Hepatocyte (in vitro differentiated cells): ENCODE measurements at regions not wholly inside any gene's neighbourhood (a gene's known extent, or its start where the extent isn't known, plus 50 kb on each side); places are given as distances from the start of the nearest gene placed in this dataset.

Experiments
- DNase-seq: peaks from one replicate; pipeline ENCODE4 v3.0.0-alpha.2; 2016; ENCODE audit warnings: low spot score
- H2AFZ ChIP-seq: fragments of 200-600 bp; sonication (generic); 2 replicates; pipeline ENCODE4 v1.6.0; 2016; ENCODE audit warnings: antibody characterized with exemption, mild to moderate bottlenecking
- H3K27ac ChIP-seq: fragments of 200-600 bp; sonication (generic); 2 replicates; pipeline ENCODE4 v1.5.1; 2016; ENCODE audit warnings: mild to moderate bottlenecking
- H3K27me3 ChIP-seq: fragments of 200-600 bp; sonication (generic); 2 replicates; pipeline ENCODE4 v1.6.1; 2016
- H3K36me3 ChIP-seq: fragments of 200-600 bp; sonication (generic); replicated peaks from 2 replicates; pipeline ENCODE4 v1.5.1; 2016; ENCODE audit warnings: low read depth; ENCODE audit not compliant: insufficient read depth
- H3K4me1 ChIP-seq: fragments of 200-600 bp; sonication (generic); 2 replicates; pipeline ENCODE4 v1.5.1; 2016; ENCODE audit warnings: mild to moderate bottlenecking, moderate library complexity; ENCODE audit not compliant: insufficient read depth
- H3K4me2 ChIP-seq: fragments of 200-600 bp; sonication (generic); 2 replicates; pipeline ENCODE4 v1.6.0; 2016
- H3K4me3 ChIP-seq: fragments of 200-600 bp; sonication (generic); 2 replicates; pipeline ENCODE4 v1.5.1; 2016; ENCODE audit warnings: mild to moderate bottlenecking
- H3K79me2 ChIP-seq: fragments of 200-600 bp; sonication (generic); 2 replicates; pipeline ENCODE4 v1.6.0; 2017; ENCODE audit warnings: mild to moderate bottlenecking
- H3K9me2 ChIP-seq: fragments of 200-600 bp; sonication (generic); replicated peaks from 2 replicates; pipeline ENCODE4 v1.6.0; 2017; ENCODE audit warnings: mild to moderate bottlenecking; ENCODE audit not compliant: insufficient read depth
- H3K9me3 ChIP-seq: fragments of 200-600 bp; sonication (generic); 2 replicates; pipeline ENCODE4 v1.5.1; 2016; ENCODE audit warnings: low read depth, mild to moderate bottlenecking
- H4K20me1 ChIP-seq: fragments of 200-600 bp; sonication (generic); 2 replicates; pipeline ENCODE4 v1.6.0; 2016; ENCODE audit warnings: mild to moderate bottlenecking; ENCODE audit not compliant: insufficient read depth, poor library complexity, severe bottlenecking
- EZH2 ChIP-seq: fragments of 200-600 bp; sonication (generic); IDR thresholded peaks from 2 replicates; pipeline ENCODE4 v1.6.1; 2016; ENCODE audit warnings: antibody characterized with exemption, mild to moderate bottlenecking, borderline replicate concordance
- EZH2phosphoT487 ChIP-seq: fragments of 200-600 bp; sonication (generic); IDR thresholded peaks from one replicate; pipeline ENCODE4 v1.6.1; 2018; ENCODE audit warnings: antibody characterized with exemption, mild to moderate bottlenecking, low read depth, moderate library complexity; ENCODE audit not compliant: unreplicated experiment, severe bottlenecking
- WGBS: methylation state at CpG from one replicate; pipeline ENCODE4 v1.1.6; 2016; ENCODE audit warnings: low lambda C conversion rate; ENCODE audit errors: missing lambda C conversion rate; 5-methylcytosine and 5-hydroxymethylcytosine counted together
- TF ChIP-seq, protein P1 (sequence below): fragments of 200-600 bp; sonication (generic); IDR thresholded peaks from 2 replicates; pipeline ENCODE4 v1.5.1; 2016; ENCODE audit warnings: antibody characterized with exemption, mild to moderate bottlenecking; ENCODE audit not compliant: poor library complexity

GRCh38 chr1:5643360-5644107 lies 348.7 kb downstream of the NPHP4 start:
- Histone ChIP-seq H3K36me3 (no peaks in the 10 kb centered on the region), H3K79me2 (no peaks in the 10 kb centered on the region), H3K9me3 (no peaks in the 10 kb centered on the region), H3K4me1 (peaks cover 5% of the 10 kb centered on the region), H3K27me3 (no peaks in the 10 kb centered on the region), H4K20me1 (no peaks in the 10 kb centered on the region), H3K27ac (no peak overlapping the region), H3K9me2 (no peaks in the 10 kb centered on the region), H3K4me2 (no peak overlapping the region), H2AFZ (no peak overlapping the region), H3K4me3 (no peak overlapping the region)
- no peak for DNase-seq
- no peak for TF ChIP-seq EZH2
- no peak for TF ChIP-seq EZH2phosphoT487
- TF ChIP-seq, protein P1, sequence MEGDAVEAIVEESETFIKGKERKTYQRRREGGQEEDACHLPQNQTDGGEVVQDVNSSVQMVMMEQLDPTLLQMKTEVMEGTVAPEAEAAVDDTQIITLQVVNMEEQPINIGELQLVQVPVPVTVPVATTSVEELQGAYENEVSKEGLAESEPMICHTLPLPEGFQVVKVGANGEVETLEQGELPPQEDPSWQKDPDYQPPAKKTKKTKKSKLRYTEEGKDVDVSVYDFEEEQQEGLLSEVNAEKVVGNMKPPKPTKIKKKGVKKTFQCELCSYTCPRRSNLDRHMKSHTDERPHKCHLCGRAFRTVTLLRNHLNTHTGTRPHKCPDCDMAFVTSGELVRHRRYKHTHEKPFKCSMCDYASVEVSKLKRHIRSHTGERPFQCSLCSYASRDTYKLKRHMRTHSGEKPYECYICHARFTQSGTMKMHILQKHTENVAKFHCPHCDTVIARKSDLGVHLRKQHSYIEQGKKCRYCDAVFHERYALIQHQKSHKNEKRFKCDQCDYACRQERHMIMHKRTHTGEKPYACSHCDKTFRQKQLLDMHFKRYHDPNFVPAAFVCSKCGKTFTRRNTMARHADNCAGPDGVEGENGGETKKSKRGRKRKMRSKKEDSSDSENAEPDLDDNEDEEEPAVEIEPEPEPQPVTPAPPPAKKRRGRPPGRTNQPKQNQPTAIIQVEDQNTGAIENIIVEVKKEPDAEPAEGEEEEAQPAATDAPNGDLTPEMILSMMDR: no peak
- WGBS: 92% methylated on average over 15 of the region's 15 CpGs

DNA sequence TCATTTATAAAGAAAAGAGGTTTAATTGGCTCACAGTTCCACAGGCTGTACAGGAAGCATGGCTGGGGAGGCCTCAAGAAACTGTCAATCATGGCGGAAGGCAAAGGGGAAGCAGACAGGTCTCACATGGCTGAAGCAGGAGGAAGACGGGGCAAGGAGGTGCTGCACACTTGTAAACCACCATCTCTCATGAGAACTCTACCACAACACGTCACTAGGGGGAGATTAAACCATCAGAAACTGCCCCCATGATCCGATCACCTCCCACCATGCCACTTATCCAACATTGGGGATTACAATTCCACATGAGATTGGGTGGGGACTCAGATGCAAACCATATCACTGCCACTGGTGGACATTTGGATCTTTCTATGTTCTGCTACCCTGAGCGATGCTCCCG lies 351.4 kb downstream of the NPHP4 start:
- H3K4me3 ChIP-seq: no peak overlapping the region
- H3K4me1 ChIP-seq: no peaks in the 10 kb centered on the region
- H3K27ac ChIP-seq: no peak overlapping the region
- H4K20me1 ChIP-seq: no peaks in the 10 kb centered on the region
- no peaks in the 10 kb centered on the region for H3K9me3 ChIP-seq
- TF ChIP-seq EZH2 (no peak), EZH2phosphoT487 (no peak)
- TF ChIP-seq, protein P1: no peak
- no peak overlapping the region for H3K4me2 ChIP-seq
- no peaks in the 10 kb centered on the region for H3K27me3 ChIP-seq
- WGBS: 70% methylated on average over 6 of the region's 6 CpGs
- H3K36me3 ChIP-seq: no peaks in the 10 kb centered on the region
- H2AFZ ChIP-seq: no peak overlapping the region
- DNase-seq: no peak
- H3K79me2 ChIP-seq: no peaks in the 10 kb centered on the region
- H3K9me2 ChIP-seq: no peaks in the 10 kb centered on the region

DNA sequence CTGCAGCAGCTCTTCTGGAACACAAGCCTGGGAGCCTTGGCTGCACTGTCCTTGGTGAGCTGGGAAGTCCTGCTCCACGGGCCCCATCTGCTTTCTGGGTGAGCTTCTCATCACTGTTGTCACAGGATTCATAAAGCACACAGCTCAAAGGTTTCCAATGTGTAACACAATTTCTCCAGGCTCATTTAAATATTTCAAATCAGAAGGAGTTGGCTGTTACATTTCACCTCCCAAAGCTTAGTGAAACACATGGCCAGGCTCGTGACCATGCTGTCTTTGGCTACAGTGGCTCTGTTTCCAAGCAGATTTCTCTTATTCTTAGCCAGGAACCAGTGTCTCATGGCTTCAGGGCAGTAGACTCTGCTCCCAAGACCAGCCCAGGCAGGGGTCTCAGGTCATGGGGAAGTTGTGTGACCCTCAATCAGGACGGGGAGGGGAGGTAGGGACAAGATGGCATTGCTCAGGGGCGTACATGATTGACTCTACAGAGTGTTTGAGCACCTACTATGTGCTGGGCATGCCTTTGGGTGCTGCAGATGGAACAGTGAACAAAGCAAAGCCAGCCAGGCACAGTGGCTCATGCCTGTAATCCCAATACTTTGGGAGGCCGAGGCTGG lies 353.0 kb downstream of the NPHP4 start:
- no peak overlapping the region for H3K4me2 ChIP-seq
- DNase-seq: no peak
- no peaks in the 10 kb centered on the region for H3K79me2 ChIP-seq
- no peaks in the 10 kb centered on the region for H3K36me3 ChIP-seq
- H2AFZ ChIP-seq: no peak overlapping the region
- no peak overlapping the region for H3K27ac ChIP-seq
- TF ChIP-seq EZH2phosphoT487 (no peak), EZH2 (no peak)
- TF ChIP-seq, protein P1: no peak
- H3K27me3 ChIP-seq: no peaks in the 10 kb centered on the region
- H3K9me2 ChIP-seq: no peaks in the 10 kb centered on the region
- no peaks in the 10 kb centered on the region for H3K4me1 ChIP-seq
- no peaks in the 10 kb centered on the region for H4K20me1 ChIP-seq
- no peak overlapping the region for H3K4me3 ChIP-seq
- H3K9me3 ChIP-seq: no peaks in the 10 kb centered on the region
- 77% methylated on average over 5 of the region's 5 CpGs for WGBS
